PC-3 (cell line): ENCODE measurements at regions not wholly inside any gene's neighbourhood (a gene's known extent, or its start where the extent isn't known, plus 50 kb on each side); places are given as distances from the start of the nearest gene placed in this dataset.

Experiments
- ATAC-seq: fragments of 200-7000 bp; cut with Tn5 transposase; 2 replicates; pipeline ENCODE4 v1.9.1; 2020; ENCODE audit warnings: mild to moderate bottlenecking, moderate library complexity
- BruUV-seq: library from RNA; stranded (reverse); fragments of 400-500 nt; replicated peaks from 2 replicates; lab custom pipeline; 2021; lab: Mats Ljungman, UMichigan
- CTCF ChIA-PET: fragments of 300-600 bp; sonication (Branson Sonifier 250); formaldehyde crosslinking; loops from one replicate; lab custom pipeline; 2022; ENCODE audit warnings: antibody characterized with exemption; lab: Charles Lee
- POLR2A ChIA-PET: fragments of 300-600 bp; sonication (Branson Sonifier 250); formaldehyde crosslinking; loops from one replicate; lab custom pipeline; 2022; ENCODE audit warnings: antibody characterized with exemption; ENCODE audit not compliant: unreplicated experiment; lab: Charles Lee
- DNase-seq: peaks from one replicate; pipeline ENCODE4 v3.0.0-alpha.2; 2015
- H2AFZ ChIP-seq: fragments of 300-600 bp; sonication (generic); 2 replicates; pipeline ENCODE4 v1.6.0; 2016; ENCODE audit warnings: antibody characterized with exemption, low read length
- H3F3A ChIP-seq: fragments of 300-600 bp; sonication (generic); one replicate; pipeline ENCODE4 v1.6.0; 2017; ENCODE audit warnings: antibody characterized with exemption, low read length, control low read depth, mild to moderate bottlenecking; ENCODE audit not compliant: unreplicated experiment
- H3K27ac ChIP-seq: fragments of 300-600 bp; sonication (generic); 2 replicates; pipeline ENCODE4 v1.5.1; 2016; ENCODE audit warnings: mild to moderate bottlenecking, low read length
- H3K27me3 ChIP-seq: fragments of 300-600 bp; sonication (generic); 2 replicates; pipeline ENCODE4 v1.6.1; 2016; ENCODE audit warnings: low read length, mixed read lengths
- H3K36me3 ChIP-seq: fragments of 300-600 bp; sonication (generic); 2 replicates; pipeline ENCODE4 v1.6.1; 2016; ENCODE audit warnings: low read depth, mixed run types, low read length, mixed read lengths
- H3K4me1 ChIP-seq: fragments of 300-600 bp; sonication (generic); 2 replicates; pipeline ENCODE4 v1.5.1; 2016; ENCODE audit warnings: low read length; ENCODE audit not compliant: insufficient read depth
- H3K4me2 ChIP-seq: fragments of 300-600 bp; sonication (generic); 2 replicates; pipeline ENCODE4 v1.6.0; 2016; ENCODE audit warnings: low read length
- H3K4me3 ChIP-seq: fragments of 300-600 bp; sonication (generic); 2 replicates; pipeline ENCODE4 v1.5.1; 2016; ENCODE audit warnings: mild to moderate bottlenecking, low read length, mixed read lengths
- H3K79me2 ChIP-seq: fragments of 300-600 bp; sonication (generic); 2 replicates; pipeline ENCODE4 v1.6.1; 2017; ENCODE audit warnings: low read length, mixed read lengths
- H3K9ac ChIP-seq: fragments of 300-600 bp; sonication (generic); 2 replicates; pipeline ENCODE4 v1.6.0; 2016; ENCODE audit warnings: mild to moderate bottlenecking, low read length
- H3K9me2 ChIP-seq: fragments of 300-600 bp; sonication (generic); replicated peaks from 2 replicates; pipeline ENCODE4 v1.6.1; 2016; ENCODE audit warnings: mixed run types, low read length, mixed read lengths
- H3K9me3 ChIP-seq: fragments of 300-600 bp; sonication (generic); 2 replicates; pipeline ENCODE4 v1.6.1; 2016; ENCODE audit warnings: low read length, mixed read lengths
- H4K20me1 ChIP-seq: fragments of 300-600 bp; sonication (generic); 2 replicates; pipeline ENCODE4 v1.6.1; 2016; ENCODE audit warnings: low read length, mixed read lengths
- CTCF ChIP-seq: fragments of 300-600 bp; sonication (generic); conservative IDR thresholded peaks from 2 replicates; pipeline ENCODE4 v1.5.1; 2017; ENCODE audit warnings: antibody characterized with exemption, low read depth, mild to moderate bottlenecking, low read length
- EZH2 ChIP-seq: fragments of 300-600 bp; sonication (generic); IDR thresholded peaks from one replicate; pipeline ENCODE4 v1.6.1; 2017; ENCODE audit warnings: antibody characterized with exemption, mild to moderate bottlenecking, low read length; ENCODE audit not compliant: unreplicated experiment
- EZH2phosphoT487 ChIP-seq: fragments of 300-600 bp; sonication (generic); IDR thresholded peaks from 2 replicates; pipeline ENCODE4 v1.6.1; 2018; ENCODE audit warnings: mild to moderate bottlenecking, antibody characterized with exemption, low read length, borderline replicate concordance
- intact Hi-C: fragments of 100-400 bp; cut with micrococcal nuclease; formaldehyde crosslinking; loops from 2 replicates; pipeline ENCODE4 v1.9.0; 2023

- TF ChIP-seq EZH2phosphoT487, result no peak
- Histone ChIP-seq H3K9me2 (no peaks in the 10 kb centered on the region), H3F3A (no peaks in the 10 kb centered on the region), H3K4me2 (no peak overlapping the region), H3K79me2 (no peaks in the 10 kb centered on the region), H2AFZ (no peak overlapping the region), H3K9me3 (no peaks in the 10 kb centered on the region), H3K27me3 (no peaks in the 10 kb centered on the region), H3K27ac (no peak overlapping the region), H3K9ac (no peak overlapping the region), H3K4me1 (peaks cover 34% of the 10 kb centered on the region), H3K4me3 (no peak overlapping the region), H4K20me1 (no peaks in the 10 kb centered on the region), H3K36me3 (no peaks in the 10 kb centered on the region)
- DNase-seq, result no peak
- ChIA-PET CTCF (no interaction called here), POLR2A (no interaction called here)
- intact Hi-C loops, result no loop called here
- BruUV-seq, result no TSS peak
- no peak for ATAC-seq
Measured at GRCh38 chr2:236717120-236717519, 147.5 kb downstream of the ACKR3 start.

GRCh38 chr2:236717729-236718128 is 148.1 kb downstream of the ACKR3 start:
- Histone ChIP-seq H3K79me2 (no peaks in the 10 kb centered on the region), H4K20me1 (no peaks in the 10 kb centered on the region), H3F3A (no peaks in the 10 kb centered on the region), H3K4me3 (peak overlapping the region; percentile 12; the same call in 1 of the 2 replicates), H3K4me2 (peak overlapping the region; percentile 72), H3K9ac (no peak overlapping the region), H3K9me3 (no peaks in the 10 kb centered on the region), H3K36me3 (no peaks in the 10 kb centered on the region), H3K27me3 (no peaks in the 10 kb centered on the region), H3K4me1 (peaks cover 29% of the 10 kb centered on the region), H2AFZ (peak overlapping the region; percentile 45; the same call in 1 of the 2 replicates), H3K9me2 (no peaks in the 10 kb centered on the region), H3K27ac (peak overlapping the region; percentile 5; the same call in 1 of the 2 replicates)
- no peak for TF ChIP-seq EZH2
- TF ChIP-seq CTCF, result no peak
- TF ChIP-seq EZH2phosphoT487, result no peak
- ATAC-seq (peak; percentile 80), DNase-seq (peak; percentile 55)
- POLR2A ChIA-PET, result interaction anchor here (0.6 kb wide), 1 partner anchor 101 kb away, joined by 4 read pairs; no protein-coding TSS in a partner anchor
- intact Hi-C loops, result no loop called here
- BruUV-seq, result no TSS peak
- CTCF ChIA-PET, result interaction anchor here (0.9 kb wide), 1 partner anchor 52 kb away, joined by 3 read pairs; no protein-coding TSS in a partner anchor

DNA sequence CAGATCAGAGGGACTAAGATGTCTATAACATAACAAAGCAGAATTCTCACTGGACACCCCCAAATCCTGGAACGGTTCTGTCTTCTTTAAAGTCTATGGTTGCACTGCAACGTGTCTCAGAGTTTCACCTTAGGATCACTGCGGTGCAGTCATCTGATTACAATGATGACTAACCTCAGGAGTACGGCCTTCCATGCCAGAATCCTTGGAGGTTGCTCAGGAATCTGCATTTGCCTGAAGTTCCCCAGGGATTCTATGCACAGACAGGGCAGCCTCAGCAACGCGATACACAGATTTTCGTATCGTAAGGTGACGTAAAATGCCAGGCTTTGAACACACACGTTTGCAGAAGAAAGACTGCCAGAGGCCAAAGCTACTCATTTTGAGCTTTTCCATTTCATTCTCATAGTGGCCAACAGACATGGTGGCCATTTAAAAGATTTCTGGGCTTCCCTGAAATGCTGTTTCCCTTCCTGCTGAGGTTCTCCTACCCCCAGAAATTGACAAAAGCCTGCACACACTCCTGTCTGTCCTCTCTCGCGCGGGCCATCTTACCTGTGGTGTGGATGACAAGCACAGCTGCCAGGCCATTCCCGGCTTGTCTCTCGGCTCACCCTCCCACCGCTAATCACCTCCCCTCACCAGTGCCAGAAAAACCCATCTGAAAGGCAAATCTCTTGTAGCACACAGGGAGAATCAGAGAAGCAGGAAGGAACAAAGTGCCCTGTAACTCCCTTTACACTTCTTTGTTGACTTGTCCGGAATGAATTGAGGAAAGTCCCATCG is 148.8 kb downstream of the ACKR3 start:
- ChIA-PET POLR2A (interaction anchor here (0.6 kb wide), 1 partner anchor 102 kb away, joined by 4 read pairs; no protein-coding TSS in a partner anchor), CTCF (interaction anchor here (0.9 kb wide), 1 partner anchor 52 kb away, joined by 3 read pairs; no protein-coding TSS in a partner anchor)
- Histone ChIP-seq H3K9me2 (no peaks in the 10 kb centered on the region), H3K9me3 (no peaks in the 10 kb centered on the region), H3K4me3 (peak overlapping the region; percentile 12; the same call in 1 of the 2 replicates), H4K20me1 (no peaks in the 10 kb centered on the region), H3K4me1 (peaks cover 25% of the 10 kb centered on the region), H3K27me3 (no peaks in the 10 kb centered on the region), H3K27ac (peak overlapping the region; percentile 5; the same call in 1 of the 2 replicates), H3K36me3 (no peaks in the 10 kb centered on the region), H3K9ac (no peak overlapping the region), H3K4me2 (peak overlapping the region; percentile 72), H2AFZ (peak overlapping the region; percentile 45; the same call in 1 of the 2 replicates), H3F3A (no peaks in the 10 kb centered on the region), H3K79me2 (no peaks in the 10 kb centered on the region)
- BruUV-seq, result no TSS peak
- DNase-seq, result peak; percentile 60
- TF ChIP-seq EZH2 (no peak), CTCF (no peak), EZH2phosphoT487 (no peak)
- ATAC-seq, result peak; percentile 77
- intact Hi-C loops, result no loop called here
